Heart left ventricle (tissue), 16 donors: ENCODE measurements at regions not wholly inside any gene's neighbourhood (a gene's known extent, or its start where the extent isn't known, plus 50 kb on each side); places are given as distances from the start of the nearest gene placed in this dataset.

Source experiments
- ATAC-seq, 4 donors: fragments of 200-7000 bp; cut with Tn5 transposase; one replicate each; pipeline ENCODE4 v1.9.1; 2020 to 2022; ENCODE audit warnings: moderate library complexity in 4 of 4, mild to moderate bottlenecking in 3 of 4, moderate number of reproducible peaks in 1 of 4
- DNase-seq, 5 donors: peaks; one replicate each; pipeline ENCODE4 v3.0.0-alpha.2; 2020
- H3K27ac ChIP-seq, 12 donors: fragments of 200-600 bp; sonication (generic) in 4 of 12; one replicate each; pipeline versions ENCODE4 v1.5.0 to v1.8.0; 2016 to 2022; ENCODE audit warnings: mild to moderate bottlenecking in 2 of 12
- H3K27me3 ChIP-seq, 9 donors: fragments of 200-600 bp; sonication (generic) in 2 of 9; one replicate each; pipeline versions ENCODE4 v1.5.1 to v1.8.0; 2016 to 2022; ENCODE audit warnings: mild to moderate bottlenecking in 3 of 9
- H3K36me3 ChIP-seq, 9 donors: fragments of 200-600 bp; sonication (generic) in 2 of 9; one replicate each; pipeline versions ENCODE4 v1.5.0 to v1.8.0; 2018 to 2022; ENCODE audit warnings: mild to moderate bottlenecking in 2 of 9
- H3K4me1 ChIP-seq, 12 donors: fragments of 200-600 bp; sonication (generic) in 4 of 12; one replicate each; pipeline versions ENCODE4 v1.5.0 to v1.8.0; 2016 to 2022; ENCODE audit warnings: mild to moderate bottlenecking in 3 of 12
- H3K4me3 ChIP-seq, 12 donors: fragments of 200-600 bp; sonication (generic) in 4 of 12; one replicate each; pipeline versions ENCODE4 v1.5.0 to v1.8.0; 2017 to 2022; ENCODE audit warnings: mild to moderate bottlenecking in 9 of 12, moderate library complexity in 4 of 12
- H3K9me3 ChIP-seq, 12 donors: fragments of 200-600 bp; sonication (generic) in 4 of 12; one replicate each; pipeline versions ENCODE4 v1.5.0 to v1.8.0; 2016 to 2022; ENCODE audit warnings: mild to moderate bottlenecking in 1 of 12
- POLR2A ChIP-seq, 2 donors: fragments of 450-650 bp; IDR thresholded peaks; one replicate each; pipeline ENCODE4 v1.6.1; 2017; ENCODE audit warnings: antibody characterized with exemption in 2 of 2, mild to moderate bottlenecking in 2 of 2, moderate library complexity in 2 of 2
- WGBS, 4 donors: extraction: QIAGEN DNeasy Blood & Tissue Kit in 2 of 4; methylation state at CpG; one replicate each; pipeline versions ENCODE4 v1.1.5 to v1.1.7; 2013 to 2018; 5-methylcytosine and 5-hydroxymethylcytosine counted together
- intact Hi-C, 10 donors: fragments of 100-400 bp; cut with DNase I; formaldehyde crosslinking; loops; one replicate each; pipeline versions ENCODE4 v1.11.1 to v1.14.2; 2022
- TF ChIP-seq, protein P1 (sequence below), 12 donors: fragments of 200-600 bp; sonication (generic) in 4 of 12; IDR thresholded peaks; one replicate each; pipeline versions ENCODE4 v1.5.0 to v1.8.0; 2018 to 2022; ENCODE audit warnings: antibody characterized with exemption in 12 of 12, mild to moderate bottlenecking in 5 of 12
- donor health status: ischemic (EF 13 %, LVEDD 7.1; RV severe dilation, severe dysfunction).
- donor health status: healthy with polysubstance abuse.
- donor health status: DM: no; HTN: yes; CAD: no.
- donor health status: DM: no; HTN: no; CAD: no.
- donor health status: ischemic (EF 25% LVEDD 6.9; RV normal size, moderate dysfunction).
- donor health status: ischemic (EF 25% LVEDD 5.7; RV mildly dilated, moderate dysfunction).
- donor health status: healthy.
- donor health status: DM: yes; HTN: yes; CAD: no.
- donor health status: ischemic (EF 35%, LVEDD 5.7; RV mildly dilated, moderate dysfunction).
- donor health status: nonischemic (EF 11% LVEDD 7.7; RV severe dilation, severe dysfunction).
- donor health status: DM: yes; HTN: yes; CAD: no.
- donor health status: PGD.
- donor health status: ischemic (EF 29% LVEDD 5.4; RV normal size, mild dysfunction).
- donor health status: nonischemic (EF 23%, LVEDD 6.1; RV moderate dilation, normal function).

DNA sequence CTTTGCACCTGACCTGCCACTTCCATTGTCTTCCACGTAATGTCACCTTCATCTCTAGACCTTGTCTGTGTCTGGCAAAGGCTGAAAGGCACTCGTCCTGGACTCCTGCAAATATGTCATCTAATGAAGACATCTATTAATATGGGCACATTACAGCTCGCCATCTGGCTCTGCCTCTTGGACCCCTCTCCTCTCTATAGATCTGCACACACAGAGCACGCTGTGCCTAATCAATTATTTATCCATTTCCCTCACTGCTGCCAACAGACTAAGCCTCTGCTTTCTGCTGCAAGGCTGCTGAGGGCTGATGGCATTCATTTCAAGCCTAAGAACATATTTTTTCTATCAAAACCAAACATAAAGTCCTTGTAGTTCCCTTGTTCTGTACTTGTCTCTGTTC is 573.0 kb downstream of the TUSC7 start:
- Histone ChIP-seq H3K36me3 (no peaks in the 10 kb centered on the region), H3K27me3 (no peaks in the 10 kb centered on the region), H3K27ac (no peak overlapping the region), H3K4me1 (no peaks in the 10 kb centered on the region), H3K9me3 (no peaks in the 10 kb centered on the region), H3K4me3 (no peak overlapping the region)
- ATAC-seq (no peak), DNase-seq (no peak)
- intact Hi-C loops = no loop called here
- WGBS, 4 donors = 66 to 77% (median 70%) methylated on average over 4 of the region's 4 CpGs
- TF ChIP-seq POLR2A (IDR thresholded peaks at IDR 0.05) = no peak

DNA sequence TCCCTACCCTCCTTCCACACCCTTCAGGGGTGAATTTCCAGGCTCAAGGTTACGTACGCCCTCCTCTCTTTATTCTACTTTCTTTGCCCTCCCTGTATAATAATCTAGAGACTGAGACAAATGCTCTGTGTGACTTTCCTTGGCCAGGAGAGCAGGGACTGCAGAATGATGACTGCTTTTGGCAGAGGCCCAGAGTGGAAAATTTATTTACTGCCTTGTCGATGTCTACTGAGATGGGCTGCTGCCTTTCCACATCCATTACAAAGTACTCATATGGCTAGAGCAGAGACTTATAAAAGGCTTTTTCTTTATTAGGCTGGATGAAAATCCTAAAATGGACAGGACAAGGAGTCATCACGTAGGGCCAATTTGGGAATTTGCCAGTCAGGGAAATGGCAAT is 576.2 kb downstream of the TUSC7 start:
- DNase-seq (no peak), ATAC-seq (no peak)
- WGBS, 4 donors = 35 to 65% (median 49%) methylated on average over 4 of the region's 4 CpGs
- TF ChIP-seq, protein P1, sequence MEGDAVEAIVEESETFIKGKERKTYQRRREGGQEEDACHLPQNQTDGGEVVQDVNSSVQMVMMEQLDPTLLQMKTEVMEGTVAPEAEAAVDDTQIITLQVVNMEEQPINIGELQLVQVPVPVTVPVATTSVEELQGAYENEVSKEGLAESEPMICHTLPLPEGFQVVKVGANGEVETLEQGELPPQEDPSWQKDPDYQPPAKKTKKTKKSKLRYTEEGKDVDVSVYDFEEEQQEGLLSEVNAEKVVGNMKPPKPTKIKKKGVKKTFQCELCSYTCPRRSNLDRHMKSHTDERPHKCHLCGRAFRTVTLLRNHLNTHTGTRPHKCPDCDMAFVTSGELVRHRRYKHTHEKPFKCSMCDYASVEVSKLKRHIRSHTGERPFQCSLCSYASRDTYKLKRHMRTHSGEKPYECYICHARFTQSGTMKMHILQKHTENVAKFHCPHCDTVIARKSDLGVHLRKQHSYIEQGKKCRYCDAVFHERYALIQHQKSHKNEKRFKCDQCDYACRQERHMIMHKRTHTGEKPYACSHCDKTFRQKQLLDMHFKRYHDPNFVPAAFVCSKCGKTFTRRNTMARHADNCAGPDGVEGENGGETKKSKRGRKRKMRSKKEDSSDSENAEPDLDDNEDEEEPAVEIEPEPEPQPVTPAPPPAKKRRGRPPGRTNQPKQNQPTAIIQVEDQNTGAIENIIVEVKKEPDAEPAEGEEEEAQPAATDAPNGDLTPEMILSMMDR (IDR thresholded peaks at IDR 0.05) = no peak
- no peak for TF ChIP-seq POLR2A (IDR thresholded peaks at IDR 0.05)
- intact Hi-C loops = no loop called here
- no peaks in the 10 kb centered on the region for H3K9me3 ChIP-seq
- H3K27ac ChIP-seq = no peak overlapping the region
- H3K27me3 ChIP-seq = no peaks in the 10 kb centered on the region
- H3K4me3 ChIP-seq = no peak overlapping the region
- H3K4me1 ChIP-seq = no peaks in the 10 kb centered on the region
- no peaks in the 10 kb centered on the region for H3K36me3 ChIP-seq

DNA sequence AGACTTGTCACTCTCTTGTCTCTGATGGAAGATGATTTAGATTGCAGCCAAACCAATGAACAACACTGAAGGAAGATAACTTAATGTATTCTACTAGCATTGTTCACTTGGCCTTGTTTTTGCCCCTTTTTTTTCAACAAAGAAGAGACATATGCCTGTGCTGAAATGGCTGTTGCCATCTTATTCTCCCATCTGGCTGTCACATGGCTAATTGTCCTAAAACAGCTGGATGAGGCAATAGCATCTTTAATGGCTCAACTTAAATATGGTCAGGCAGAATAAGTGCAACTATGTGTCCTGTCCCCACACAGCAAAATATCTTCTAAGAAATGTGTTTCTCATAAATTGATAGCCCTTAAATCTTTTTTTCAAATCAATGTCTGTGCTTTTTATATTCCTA is 576.9 kb downstream of the TUSC7 start:
- Histone ChIP-seq H3K27ac (no peak overlapping the region), H3K4me1 (no peaks in the 10 kb centered on the region), H3K4me3 (no peak overlapping the region), H3K27me3 (no peaks in the 10 kb centered on the region), H3K9me3 (no peaks in the 10 kb centered on the region), H3K36me3 (no peaks in the 10 kb centered on the region)
- DNase-seq (no peak), ATAC-seq (no peak)
- no peak for TF ChIP-seq POLR2A (IDR thresholded peaks at IDR 0.05)
- TF ChIP-seq, protein P1 (IDR thresholded peaks at IDR 0.05) = no peak
- intact Hi-C loops = no loop called here

DNA sequence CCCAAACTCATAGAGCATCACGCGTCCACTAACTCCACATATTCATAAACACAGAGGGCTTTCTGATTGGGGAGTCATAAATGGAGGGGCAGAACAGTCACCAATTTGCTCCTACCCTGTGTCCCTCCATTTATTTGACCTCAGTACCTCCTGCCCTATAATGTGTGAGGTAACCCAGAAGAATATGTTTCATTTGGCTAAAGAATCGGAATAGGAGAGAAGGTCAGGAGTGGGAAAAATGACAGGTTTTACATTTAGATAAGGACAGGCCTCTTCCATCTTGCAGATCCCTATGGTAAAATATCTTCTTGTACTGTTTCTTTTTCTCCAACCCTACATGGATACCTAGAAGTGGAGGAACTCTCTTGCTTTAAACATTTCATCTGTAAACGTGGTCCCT is 578.0 kb downstream of the TUSC7 start:
- TF ChIP-seq, protein P1 (IDR thresholded peaks at IDR 0.05) = no peak
- no peak for TF ChIP-seq POLR2A (IDR thresholded peaks at IDR 0.05)
- WGBS, 4 donors = 63 to 77% (median 68%) methylated on average over 4 of the region's 4 CpGs
- Histone ChIP-seq H3K4me3 (no peak overlapping the region), H3K36me3 (no peaks in the 10 kb centered on the region), H3K9me3 (no peaks in the 10 kb centered on the region), H3K27me3 (no peaks in the 10 kb centered on the region), H3K4me1 (no peaks in the 10 kb centered on the region), H3K27ac (no peak overlapping the region)
- DNase-seq (no peak), ATAC-seq (no peak)
- intact Hi-C loops = no loop called here

DNA sequence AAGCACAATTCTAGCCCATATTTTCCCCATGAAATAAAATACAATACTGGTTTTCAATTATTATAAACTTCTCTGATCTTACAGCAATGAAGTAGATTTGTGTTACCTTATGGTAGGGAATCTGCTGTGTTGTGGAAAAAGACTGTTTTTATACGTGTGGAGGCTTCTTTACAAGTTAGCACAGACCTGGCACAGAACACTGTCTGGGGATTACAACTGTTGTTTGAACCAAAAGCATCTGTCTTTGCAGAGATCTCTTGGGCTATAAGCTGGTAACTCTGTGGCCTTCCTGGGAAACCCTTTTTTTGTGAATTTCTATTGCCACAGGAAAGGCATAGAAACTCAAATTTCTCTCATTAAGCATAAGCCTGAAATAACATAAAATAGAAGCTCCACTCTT is 581.9 kb downstream of the TUSC7 start:
- DNase-seq (no peak), ATAC-seq (no peak)
- H3K4me3 ChIP-seq = no peak overlapping the region
- no peaks in the 10 kb centered on the region for H3K4me1 ChIP-seq
- H3K27ac ChIP-seq = no peak overlapping the region
- no peaks in the 10 kb centered on the region for H3K27me3 ChIP-seq
- no peaks in the 10 kb centered on the region for H3K36me3 ChIP-seq
- H3K9me3 ChIP-seq = no peaks in the 10 kb centered on the region
- intact Hi-C loops = no loop called here
- TF ChIP-seq POLR2A (IDR thresholded peaks at IDR 0.05) = no peak
- TF ChIP-seq, protein P1 (IDR thresholded peaks at IDR 0.05) = no peak
- 29 to 46% (median 34%) methylated on average over 1 of the region's 1 CpG for WGBS, 4 donors
